LNCAP (cell line): ENCODE measurements at regions not wholly inside any gene's neighbourhood (a gene's known extent, or its start where the extent isn't known, plus 50 kb on each side); places are given as distances from the start of the nearest gene placed in this dataset.

Experiments used
- CTCF ChIP-seq: fragments of 450-650 bp; IDR thresholded peaks from 2 replicates; pipeline ENCODE4 v1.5.1; 2017; ENCODE audit warnings: mild to moderate bottlenecking

GRCh38 chr1:38293567-38293966 is 247.0 kb upstream of the POU3F1 start:
- TF ChIP-seq CTCF: no peak

GRCh38 chr1:38292969-38293368 is 246.4 kb upstream of the POU3F1 start:
- no peak for TF ChIP-seq CTCF

- no peak for TF ChIP-seq CTCF
These were observed 245.4 kb upstream of the POU3F1 start for GRCh38 chr1:38291906-38292521.

GRCh38 chr1:38291336-38291735 is 244.7 kb upstream of the POU3F1 start:
- no peak for TF ChIP-seq CTCF

- TF ChIP-seq CTCF: no peak
These were observed 242.4 kb upstream of the POU3F1 start for GRCh38 chr1:38289034-38289433.

GRCh38 chr1:38287547-38287946 is 241.0 kb upstream of the POU3F1 start:
- no peak for TF ChIP-seq CTCF

- TF ChIP-seq CTCF: no peak
These were observed 240.4 kb upstream of the POU3F1 start for GRCh38 chr1:38287036-38287435.

GRCh38 chr1:38285807-38286530 is 239.4 kb upstream of the POU3F1 start:
- TF ChIP-seq CTCF: no peak
